ENCODE measurements at regions not wholly inside any gene's neighbourhood (a gene's known extent, or its start where the extent isn't known, plus 50 kb on each side); places are given as distances from the start of the nearest gene placed in this dataset.

GRCh38 chr5:100723229-100723628, 179.9 kb downstream of the ST8SIA4 start (continued):
- TF ChIP-seq, protein P1, sequence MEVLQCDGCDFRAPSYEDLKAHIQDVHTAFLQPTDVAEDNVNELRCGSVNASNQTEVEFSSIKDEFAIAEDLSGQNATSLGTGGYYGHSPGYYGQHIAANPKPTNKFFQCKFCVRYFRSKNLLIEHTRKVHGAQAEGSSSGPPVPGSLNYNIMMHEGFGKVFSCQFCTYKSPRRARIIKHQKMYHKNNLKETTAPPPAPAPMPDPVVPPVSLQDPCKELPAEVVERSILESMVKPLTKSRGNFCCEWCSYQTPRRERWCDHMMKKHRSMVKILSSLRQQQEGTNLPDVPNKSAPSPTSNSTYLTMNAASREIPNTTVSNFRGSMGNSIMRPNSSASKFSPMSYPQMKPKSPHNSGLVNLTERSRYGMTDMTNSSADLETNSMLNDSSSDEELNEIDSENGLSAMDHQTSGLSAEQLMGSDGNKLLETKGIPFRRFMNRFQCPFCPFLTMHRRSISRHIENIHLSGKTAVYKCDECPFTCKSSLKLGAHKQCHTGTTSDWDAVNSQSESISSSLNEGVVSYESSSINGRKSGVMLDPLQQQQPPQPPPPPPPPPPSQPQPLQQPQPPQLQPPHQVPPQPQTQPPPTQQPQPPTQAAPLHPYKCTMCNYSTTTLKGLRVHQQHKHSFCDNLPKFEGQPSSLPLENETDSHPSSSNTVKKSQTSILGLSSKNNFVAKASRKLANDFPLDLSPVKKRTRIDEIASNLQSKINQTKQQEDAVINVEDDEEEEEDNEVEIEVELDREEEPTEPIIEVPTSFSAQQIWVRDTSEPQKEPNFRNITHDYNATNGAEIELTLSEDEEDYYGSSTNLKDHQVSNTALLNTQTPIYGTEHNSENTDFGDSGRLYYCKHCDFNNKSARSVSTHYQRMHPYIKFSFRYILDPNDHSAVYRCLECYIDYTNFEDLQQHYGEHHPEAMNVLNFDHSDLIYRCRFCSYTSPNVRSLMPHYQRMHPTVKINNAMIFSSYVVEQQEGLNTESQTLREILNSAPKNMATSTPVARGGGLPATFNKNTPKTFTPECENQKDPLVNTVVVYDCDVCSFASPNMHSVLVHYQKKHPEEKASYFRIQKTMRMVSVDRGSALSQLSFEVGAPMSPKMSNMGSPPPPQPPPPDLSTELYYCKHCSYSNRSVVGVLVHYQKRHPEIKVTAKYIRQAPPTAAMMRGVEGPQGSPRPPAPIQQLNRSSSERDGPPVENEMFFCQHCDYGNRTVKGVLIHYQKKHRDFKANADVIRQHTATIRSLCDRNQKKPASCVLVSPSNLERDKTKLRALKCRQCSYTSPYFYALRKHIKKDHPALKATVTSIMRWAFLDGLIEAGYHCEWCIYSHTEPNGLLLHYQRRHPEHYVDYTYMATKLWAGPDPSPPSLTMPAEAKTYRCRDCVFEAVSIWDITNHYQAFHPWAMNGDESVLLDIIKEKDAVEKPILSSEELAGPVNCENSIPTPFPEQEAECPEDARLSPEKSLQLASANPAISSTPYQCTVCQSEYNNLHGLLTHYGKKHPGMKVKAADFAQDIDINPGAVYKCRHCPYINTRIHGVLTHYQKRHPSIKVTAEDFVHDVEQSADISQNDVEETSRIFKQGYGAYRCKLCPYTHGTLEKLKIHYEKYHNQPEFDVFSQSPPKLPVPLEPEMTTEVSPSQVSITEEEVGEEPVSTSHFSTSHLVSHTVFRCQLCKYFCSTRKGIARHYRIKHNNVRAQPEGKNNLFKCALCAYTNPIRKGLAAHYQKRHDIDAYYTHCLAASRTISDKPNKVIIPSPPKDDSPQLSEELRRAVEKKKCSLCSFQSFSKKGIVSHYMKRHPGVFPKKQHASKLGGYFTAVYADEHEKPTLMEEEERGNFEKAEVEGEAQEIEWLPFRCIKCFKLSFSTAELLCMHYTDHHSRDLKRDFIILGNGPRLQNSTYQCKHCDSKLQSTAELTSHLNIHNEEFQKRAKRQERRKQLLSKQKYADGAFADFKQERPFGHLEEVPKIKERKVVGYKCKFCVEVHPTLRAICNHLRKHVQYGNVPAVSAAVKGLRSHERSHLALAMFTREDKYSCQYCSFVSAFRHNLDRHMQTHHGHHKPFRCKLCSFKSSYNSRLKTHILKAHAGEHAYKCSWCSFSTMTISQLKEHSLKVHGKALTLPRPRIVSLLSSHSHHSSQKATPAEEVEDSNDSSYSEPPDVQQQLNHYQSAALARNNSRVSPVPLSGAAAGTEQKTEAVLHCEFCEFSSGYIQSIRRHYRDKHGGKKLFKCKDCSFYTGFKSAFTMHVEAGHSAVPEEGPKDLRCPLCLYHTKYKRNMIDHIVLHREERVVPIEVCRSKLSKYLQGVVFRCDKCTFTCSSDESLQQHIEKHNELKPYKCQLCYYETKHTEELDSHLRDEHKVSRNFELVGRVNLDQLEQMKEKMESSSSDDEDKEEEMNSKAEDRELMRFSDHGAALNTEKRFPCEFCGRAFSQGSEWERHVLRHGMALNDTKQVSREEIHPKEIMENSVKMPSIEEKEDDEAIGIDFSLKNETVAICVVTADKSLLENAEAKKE (CRISPR knock-in tag; IDR thresholded peaks at IDR 0.05) = no peak

- no peak for ATAC-seq
- Histone ChIP-seq H2AFZ (no peak overlapping the region), H4K20me1 (replicated peaks; ENCODE audit: insufficient read depth) (no peaks in the 10 kb centered on the region), H3K4me2 (no peak overlapping the region), H3K36me3 (ENCODE audit: insufficient read depth) (no peaks in the 10 kb centered on the region), H3K27me3 (ENCODE audit: insufficient read depth) (no peaks in the 10 kb centered on the region), H3K4me1 (ENCODE audit: insufficient read depth) (peaks cover 18% of the 10 kb centered on the region; the same call in 1 of the 2 replicates), H3K79me2 (replicated peaks; ENCODE audit: insufficient read depth) (no peaks in the 10 kb centered on the region), H3K9me2 (ENCODE audit: insufficient read depth) (no peaks in the 10 kb centered on the region), H3K4me3 (no peak overlapping the region), H3F3A (replicated peaks; ENCODE audit: low read depth) (no peaks in the 10 kb centered on the region), H3K27ac (ENCODE audit: low read depth) (no peak overlapping the region)
- Mint-ChIP-seq H3K4me1 (peaks cover 17% of the 10 kb centered on the region), H3K4me3 (no peak overlapping the region), H3K27me3 (ENCODE audit: insufficient read depth, low read depth, poor library complexity) (no peaks in the 10 kb centered on the region), H3K27ac (no peak overlapping the region), H3K36me3 (ENCODE audit: low read depth) (no peaks in the 10 kb centered on the region), H3K9me3 (no peaks in the 10 kb centered on the region)
- no peak for DNase-seq (ENCODE audit: low spot score)
- TF ChIP-seq ZNF331 (CRISPR knock-in tag; IDR thresholded peaks at IDR 0.05; ENCODE audit: low read depth) (no peak), CTCF (conservative IDR thresholded peaks at IDR 0.05; ENCODE audit: low read depth in 2 of 2) (no peak), CREB1 (CRISPR knock-in tag; IDR thresholded peaks at IDR 0.05; ENCODE audit: low read depth) (no peak), EZH2phosphoT487 (IDR thresholded peaks at IDR 0.05; ENCODE audit: unreplicated experiment) (no peak), STAT1 (IDR thresholded peaks at IDR 0.05; ENCODE audit: unreplicated experiment) (no peak), ZNF114 (CRISPR knock-in tag; IDR thresholded peaks at IDR 0.05) (no peak), NANOG (IDR thresholded peaks at IDR 0.05; ENCODE audit: borderline replicate concordance) (no peak), JUNB (IDR thresholded peaks at IDR 0.05; ENCODE audit: unreplicated experiment) (no peak)
- TF ChIP-seq, protein P2, sequence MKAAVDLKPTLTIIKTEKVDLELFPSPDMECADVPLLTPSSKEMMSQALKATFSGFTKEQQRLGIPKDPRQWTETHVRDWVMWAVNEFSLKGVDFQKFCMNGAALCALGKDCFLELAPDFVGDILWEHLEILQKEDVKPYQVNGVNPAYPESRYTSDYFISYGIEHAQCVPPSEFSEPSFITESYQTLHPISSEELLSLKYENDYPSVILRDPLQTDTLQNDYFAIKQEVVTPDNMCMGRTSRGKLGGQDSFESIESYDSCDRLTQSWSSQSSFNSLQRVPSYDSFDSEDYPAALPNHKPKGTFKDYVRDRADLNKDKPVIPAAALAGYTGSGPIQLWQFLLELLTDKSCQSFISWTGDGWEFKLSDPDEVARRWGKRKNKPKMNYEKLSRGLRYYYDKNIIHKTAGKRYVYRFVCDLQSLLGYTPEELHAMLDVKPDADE (IDR thresholded peaks at IDR 0.05) = no peak
Observed at GRCh38 chr5:100726116-100726515, 177.0 kb downstream of the ST8SIA4 start.

All from GM23338 (cell line).